Hepatic stellate cell (primary cell): ENCODE measurements at regions not wholly inside any gene's neighbourhood (a gene's known extent, or its start where the extent isn't known, plus 50 kb on each side); places are given as distances from the start of the nearest gene placed in this dataset.
"Not testable (repeated sequence)": the region's sequence is repeated elsewhere in the genome, so short reads cannot be mapped to it uniquely, and the experiment has no call there.

ENCODE experiments used
- DNase-seq: peaks from one replicate; pipeline ENCODE4 v3.0.0; 2011; ENCODE audit warnings: low spot score

DNA sequence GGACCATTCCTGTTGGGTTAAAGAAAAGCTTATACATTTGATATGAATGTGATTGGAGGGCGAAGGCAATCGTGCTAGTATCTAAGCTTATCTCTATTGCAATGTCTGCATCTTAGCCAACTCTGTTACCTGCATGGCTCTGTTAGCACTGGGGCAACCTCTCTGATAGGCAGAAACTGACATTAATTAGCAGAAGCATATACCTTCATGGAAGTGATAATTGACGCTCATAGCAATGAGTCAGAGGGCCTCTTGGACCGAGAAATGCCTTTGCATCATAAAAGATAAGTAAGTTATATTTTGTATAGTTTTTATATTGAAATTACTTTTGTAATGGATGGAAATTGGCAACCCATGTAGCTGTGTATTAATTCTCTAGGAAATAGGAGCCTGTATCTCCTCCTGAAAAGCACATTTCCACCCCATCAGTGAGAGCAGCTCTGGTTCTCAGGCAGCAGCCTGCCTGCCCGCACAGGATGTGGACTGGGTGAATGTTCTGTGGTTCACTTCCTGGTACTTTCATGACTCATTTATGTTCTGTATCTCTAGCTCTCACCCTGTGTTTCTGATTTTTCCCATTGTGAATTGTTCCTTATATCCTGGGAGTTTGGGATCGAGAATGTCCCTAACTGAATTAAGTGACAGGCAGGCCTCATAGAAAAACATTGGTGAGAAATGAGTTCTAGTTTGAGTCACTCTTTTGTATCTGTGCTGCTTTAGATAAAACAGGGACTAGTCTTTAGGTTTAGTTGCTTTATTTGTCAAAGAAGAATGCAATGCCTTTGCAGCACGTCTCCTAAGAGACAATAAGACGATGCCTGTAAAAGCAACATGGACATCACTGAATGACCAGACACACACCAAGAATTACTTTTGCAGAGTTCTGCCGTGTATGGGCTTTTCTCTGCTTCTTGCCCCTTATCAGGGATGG lies 344.9 kb downstream of the DCDC2C start:
- DNase-seq: no peak

DNA sequence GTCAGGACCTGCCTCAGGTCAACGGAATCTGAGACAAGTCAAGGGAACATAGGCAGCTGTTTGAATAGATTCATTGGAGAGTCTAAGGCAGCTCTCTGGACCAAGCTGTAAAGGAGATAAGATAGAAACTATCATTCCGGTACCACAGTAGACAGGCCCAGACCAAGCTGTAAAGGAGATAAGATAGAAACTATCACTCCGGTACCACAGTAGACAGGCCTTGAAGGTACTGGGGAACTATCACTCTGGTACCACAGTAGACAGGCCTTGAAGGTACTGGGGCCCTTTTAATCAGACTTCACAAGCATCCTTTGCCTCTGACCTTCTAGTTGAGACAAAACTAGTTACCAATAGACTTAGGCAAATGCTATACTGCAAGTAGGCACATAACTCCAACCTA lies 346.1 kb downstream of the DCDC2C start:
- DNase-seq: no peak

GRCh38 chr2:4053769-4054493 lies 350.6 kb downstream of the DCDC2C start:
- DNase-seq: no peak

- DNase-seq: no peak
Observed at GRCh38 chr2:4066217-4066616, 362.8 kb downstream of the DCDC2C start.

DNA sequence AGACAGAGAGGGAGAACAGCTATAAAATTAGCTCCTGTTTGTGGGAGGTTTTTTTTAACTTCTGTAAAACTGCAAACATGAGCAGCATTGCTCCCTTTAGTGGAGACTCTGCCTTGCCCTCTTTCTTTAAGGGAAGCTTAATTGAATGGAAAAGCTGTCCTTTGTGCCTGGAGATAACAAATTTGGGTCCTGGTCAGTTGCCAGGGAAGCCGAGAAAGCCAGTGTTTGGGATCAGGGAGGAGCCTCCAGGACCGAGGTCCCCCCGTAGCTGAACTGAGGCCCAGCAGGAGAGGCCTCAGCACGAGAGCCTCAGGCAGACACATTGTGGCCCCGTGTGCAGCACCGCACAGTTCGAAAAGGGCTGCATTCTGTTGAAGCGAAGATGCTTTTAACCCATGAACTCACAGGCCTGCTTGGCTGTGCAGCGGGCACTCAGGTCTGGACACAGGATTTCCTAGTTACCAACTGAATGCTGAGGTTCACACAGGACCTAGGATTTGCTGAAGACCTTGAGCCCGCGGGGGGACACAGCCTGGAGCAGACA lies 369.7 kb downstream of the DCDC2C start:
- no peak for DNase-seq

DNA sequence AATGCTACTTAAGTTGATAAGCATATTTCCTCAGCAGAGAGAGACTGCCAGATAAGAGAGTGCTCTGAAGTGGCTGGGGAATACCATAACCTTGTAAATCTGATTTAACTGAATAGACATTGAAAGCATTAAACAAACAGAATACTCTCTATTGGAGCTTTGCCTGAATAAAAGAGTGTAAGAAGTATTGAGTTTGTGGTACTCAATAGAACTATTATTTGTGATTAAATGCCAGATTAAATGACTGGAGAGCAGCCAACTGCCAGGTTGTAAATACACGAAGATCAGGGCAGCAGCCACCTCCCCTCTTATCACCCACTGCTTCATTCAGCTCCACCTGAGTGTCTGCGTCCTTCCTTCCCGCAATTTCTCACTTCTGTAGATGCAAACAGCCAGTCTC lies 373.6 kb downstream of the DCDC2C start:
- DNase-seq: no peak

- no peak for DNase-seq
Observed at GRCh38 chr2:4085186-4085585, 381.8 kb downstream of the DCDC2C start.

GRCh38 chr2:4090668-4091630 lies 387.6 kb downstream of the DCDC2C start:
- DNase-seq: no peak

DNA sequence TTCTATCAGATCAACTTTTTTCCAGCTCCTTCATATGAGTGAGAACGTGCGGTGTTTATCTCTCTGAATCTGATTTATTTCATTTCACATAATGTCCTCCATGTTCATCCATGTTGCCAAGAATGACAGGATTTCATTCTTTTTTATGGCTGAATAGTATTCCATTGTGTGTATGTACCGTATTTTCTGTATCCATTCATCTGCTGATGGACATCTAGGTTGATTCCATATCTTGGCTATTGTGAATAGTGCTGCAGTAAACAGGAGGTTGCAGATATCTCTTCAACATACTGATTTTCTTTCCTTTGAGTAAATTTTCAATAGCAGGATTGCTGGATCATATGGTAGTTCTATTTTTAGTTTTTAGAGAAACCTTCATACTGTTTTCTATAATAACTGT lies 388.5 kb downstream of the DCDC2C start:
- no peak for DNase-seq

GRCh38 chr2:4094743-4095142 lies 391.4 kb downstream of the DCDC2C start:
- DNase-seq: no peak

GRCh38 chr2:4096978-4097766 lies 393.8 kb downstream of the DCDC2C start:
- no peak for DNase-seq

- DNase-seq: no peak
Observed at GRCh38 chr2:4098137-4098536, 394.8 kb downstream of the DCDC2C start.

GRCh38 chr2:4101936-4102335 lies 398.6 kb downstream of the DCDC2C start:
- no peak for DNase-seq

DNA sequence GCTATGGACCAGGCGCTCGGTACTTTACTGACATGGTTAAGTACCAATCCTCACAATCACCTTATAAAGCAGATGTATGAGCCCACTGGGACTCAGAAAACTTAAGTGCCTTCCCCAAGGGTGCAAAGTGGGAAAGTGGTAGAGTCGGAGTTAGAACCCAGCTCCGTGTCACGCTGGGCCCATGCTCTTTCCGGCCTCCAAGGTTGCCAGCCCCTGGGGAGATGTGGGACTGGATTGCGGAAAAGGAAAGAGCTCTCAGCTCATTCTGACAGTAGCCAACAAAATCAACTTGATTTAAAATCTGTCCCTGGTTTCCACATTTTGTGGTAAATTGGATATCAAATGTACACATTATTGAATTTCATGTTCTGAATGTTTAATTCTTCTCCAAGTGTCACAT lies 403.8 kb downstream of the DCDC2C start:
- DNase-seq: no peak

GRCh38 chr2:4110273-4110672 lies 406.9 kb downstream of the DCDC2C start:
- no peak for DNase-seq

DNA sequence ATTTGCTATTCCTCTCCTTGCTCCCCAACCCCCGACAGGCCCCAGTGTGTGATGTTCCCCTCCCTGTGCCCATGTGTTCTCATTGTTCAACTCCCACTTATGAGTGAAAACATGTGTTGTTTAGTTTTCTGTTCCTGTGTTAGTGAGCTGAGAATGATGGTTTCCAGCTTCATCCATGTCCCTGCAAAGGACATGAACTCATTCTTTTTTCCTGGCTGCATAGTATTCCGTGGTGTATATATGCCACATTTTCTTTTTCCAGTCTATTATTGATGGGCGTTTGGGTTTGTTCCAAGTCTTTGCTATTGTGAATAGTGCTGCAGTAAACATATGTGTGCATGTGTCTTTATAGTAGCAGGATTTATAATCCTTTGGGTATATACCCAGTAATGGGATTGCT lies 412.1 kb downstream of the DCDC2C start:
- DNase-seq: not testable (repeated sequence)

DNA sequence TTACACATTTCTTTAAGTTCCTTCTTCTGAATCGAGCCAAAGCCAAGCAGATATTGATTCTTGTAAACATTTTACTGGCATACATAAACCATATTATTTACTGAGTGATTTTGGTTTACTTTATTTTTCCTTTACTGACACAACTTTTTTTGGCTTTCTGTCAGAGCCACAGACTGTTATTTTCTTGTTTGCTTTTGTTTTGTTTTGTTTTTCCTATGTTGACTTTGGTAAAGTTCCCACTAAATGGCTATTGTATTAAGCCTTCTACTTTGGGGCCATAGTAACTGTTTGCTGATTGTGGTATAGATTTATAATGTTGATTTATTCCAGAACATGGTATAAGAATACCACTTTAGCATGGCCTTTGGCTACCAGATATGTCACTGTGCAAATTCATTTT lies 419.4 kb downstream of the DCDC2C start:
- DNase-seq: no peak

DNA sequence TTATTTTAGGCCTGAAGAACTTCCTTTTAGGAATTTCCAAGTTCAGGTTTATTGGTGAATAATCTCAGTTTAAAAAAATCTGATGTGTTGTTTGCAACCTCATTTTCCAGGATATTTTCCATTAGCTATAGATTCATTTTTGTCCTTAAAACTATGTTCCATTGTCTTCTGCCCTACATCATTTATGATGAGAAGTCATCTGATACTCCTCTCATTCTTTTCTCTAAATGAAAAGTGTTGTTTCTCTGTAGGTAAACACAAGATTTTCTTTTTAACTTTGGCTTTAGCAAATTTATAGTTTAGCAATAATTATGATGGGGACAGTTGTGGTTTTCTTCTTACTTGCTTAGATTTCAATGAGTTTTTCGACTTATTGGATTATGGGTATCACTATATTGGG lies 427.3 kb downstream of the DCDC2C start:
- no peak for DNase-seq

- DNase-seq: no peak
Observed at GRCh38 chr2:4134551-4135550, 431.5 kb downstream of the DCDC2C start.

GRCh38 chr2:4135765-4136164 lies 432.4 kb downstream of the DCDC2C start:
- no peak for DNase-seq
